Vagina (tissue), 2 donors: ENCODE measurements at regions not wholly inside any gene's neighbourhood (a gene's known extent, or its start where the extent isn't known, plus 50 kb on each side); places are given as distances from the start of the nearest gene placed in this dataset.

Source experiments
- DNase-seq, 2 donors: peaks; one replicate each; pipeline ENCODE4 v3.0.0-alpha.2; 2017; ENCODE audit errors: extremely low spot score in 2 of 2
- H3K27ac ChIP-seq: fragments of 200-600 bp; sonication (generic); one replicate; pipeline ENCODE4 v1.5.1; 2019
- H3K27me3 ChIP-seq: fragments of 200-600 bp; sonication (generic); one replicate; pipeline ENCODE4 v1.5.1; 2019
- H3K36me3 ChIP-seq, 2 donors: fragments of 200-600 bp; sonication (generic); one replicate each; pipeline ENCODE4 v1.5.1; 2017 to 2019
- H3K4me1 ChIP-seq: fragments of 200-600 bp; sonication (generic); one replicate; pipeline ENCODE4 v1.5.1; 2019
- H3K4me3 ChIP-seq, 2 donors: fragments of 200-600 bp; sonication (generic); 1 replicate in 1 of 2; 2 replicates in 1 of 2; pipeline ENCODE4 v1.5.1; 2016 to 2019
- H3K9me3 ChIP-seq: fragments of 200-600 bp; sonication (generic); one replicate; pipeline ENCODE4 v1.5.1; 2019
- CTCF ChIP-seq, 3 experiments: fragments of 450-650 bp in 2 of 3; fragments of 200-600 bp in 1 of 3; sonication (generic) in 1 of 3; IDR thresholded peaks; one replicate each; pipeline ENCODE4 v1.5.1; 2017 to 2019; ENCODE audit warnings: antibody characterized with exemption in 3 of 3, mild to moderate bottlenecking in 2 of 3, moderate library complexity in 2 of 3
- POLR2A ChIP-seq, 2 donors: fragments of 450-650 bp; IDR thresholded peaks; one replicate each; pipeline ENCODE4 v1.6.1; 2017; ENCODE audit warnings: antibody characterized with exemption in 2 of 2, mild to moderate bottlenecking in 2 of 2, moderate library complexity in 2 of 2
- POLR2AphosphoS5 ChIP-seq, 2 donors: sonication (generic); formaldehyde crosslinking; IDR thresholded peaks; one replicate each; pipeline ENCODE4 v1.9.0; 2017; ENCODE audit warnings: antibody characterized with exemption in 2 of 2, mild to moderate bottlenecking in 2 of 2, low read depth in 1 of 2; ENCODE audit not compliant: insufficient read depth in 1 of 2
- intact Hi-C: fragments of 100-400 bp; cut with DNase I; formaldehyde crosslinking; loops from one replicate; pipeline ENCODE4 v1.15.1; 2023

GRCh38 chr13:83613524-83613923 lies 268.8 kb downstream of the SLITRK1 start:
- Histone ChIP-seq H3K9me3 (no peaks in the 10 kb centered on the region), H3K27ac (no peak overlapping the region), H3K4me3 (no peak overlapping the region), H3K27me3 (no peaks in the 10 kb centered on the region), H3K4me1 (no peaks in the 10 kb centered on the region), H3K36me3 (no peaks in the 10 kb centered on the region)
- TF ChIP-seq POLR2AphosphoS5 (IDR thresholded peaks at IDR 0.05; ENCODE audit: insufficient read depth in 1 of 2, low read depth in 1 of 2): no peak
- no peak for DNase-seq
- intact Hi-C loops: no loop called here

DNA sequence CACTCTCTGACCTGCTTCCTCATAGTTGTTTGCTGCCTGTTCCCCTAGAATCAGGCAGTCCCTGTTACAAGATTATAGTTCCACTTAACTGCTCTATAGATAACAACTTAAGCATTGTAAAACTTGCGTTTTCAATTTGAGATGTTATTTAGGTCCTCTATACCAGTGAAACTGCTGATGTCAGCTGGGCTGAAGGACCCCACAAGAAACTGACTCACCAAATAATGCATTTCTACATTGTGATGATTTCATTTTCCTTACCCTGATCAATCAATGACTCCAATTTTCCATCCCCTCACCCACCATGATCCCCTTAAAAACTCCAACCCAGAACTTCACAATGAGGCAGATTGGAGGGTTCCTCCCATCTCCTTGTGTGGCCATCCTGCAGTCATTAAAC lies 280.7 kb downstream of the SLITRK1 start:
- Histone ChIP-seq H3K9me3 (no peaks in the 10 kb centered on the region), H3K4me1 (no peaks in the 10 kb centered on the region), H3K36me3 (no peaks in the 10 kb centered on the region), H3K27ac (no peak overlapping the region), H3K4me3 (no peak overlapping the region), H3K27me3 (no peaks in the 10 kb centered on the region)
- no peak for DNase-seq
- TF ChIP-seq POLR2AphosphoS5 (IDR thresholded peaks at IDR 0.05; ENCODE audit: insufficient read depth in 1 of 2, low read depth in 1 of 2) (no peak), POLR2A (IDR thresholded peaks at IDR 0.05) (no peak), CTCF (IDR thresholded peaks at IDR 0.05) (no peak)
- intact Hi-C loops: loop anchor here (5.0 kb wide), 1 partner anchor 1576 kb away; no protein-coding TSS in a partner anchor

DNA sequence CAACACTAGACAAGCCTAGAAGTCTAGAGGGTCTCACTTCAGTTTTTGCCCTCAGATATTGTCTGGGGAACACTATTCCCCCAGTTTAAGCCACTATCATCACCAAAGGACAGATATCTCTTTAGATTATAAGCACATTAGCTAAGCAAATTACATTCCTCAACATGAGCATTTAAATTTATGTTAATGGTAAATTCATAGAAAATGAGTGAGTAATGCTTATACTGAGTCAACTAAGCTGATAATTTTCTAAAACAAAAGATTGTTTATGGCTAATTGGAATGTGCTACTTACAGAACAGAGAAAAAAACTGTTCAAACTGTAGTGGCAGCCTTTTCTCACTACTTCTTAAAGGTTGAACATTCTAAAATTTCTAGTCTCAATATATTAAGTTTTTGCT lies 290.2 kb downstream of the SLITRK1 start:
- H3K4me3 ChIP-seq: no peak overlapping the region
- no peaks in the 10 kb centered on the region for H3K27me3 ChIP-seq
- H3K36me3 ChIP-seq: no peaks in the 10 kb centered on the region
- no peak for DNase-seq
- TF ChIP-seq POLR2AphosphoS5 (IDR thresholded peaks at IDR 0.05; ENCODE audit: insufficient read depth in 1 of 2, low read depth in 1 of 2): no peak
- TF ChIP-seq POLR2A (IDR thresholded peaks at IDR 0.05): no peak
- TF ChIP-seq CTCF (IDR thresholded peaks at IDR 0.05): no peak
- no peaks in the 10 kb centered on the region for H3K4me1 ChIP-seq
- no peak overlapping the region for H3K27ac ChIP-seq
- H3K9me3 ChIP-seq: no peaks in the 10 kb centered on the region
- intact Hi-C loops: no loop called here

DNA sequence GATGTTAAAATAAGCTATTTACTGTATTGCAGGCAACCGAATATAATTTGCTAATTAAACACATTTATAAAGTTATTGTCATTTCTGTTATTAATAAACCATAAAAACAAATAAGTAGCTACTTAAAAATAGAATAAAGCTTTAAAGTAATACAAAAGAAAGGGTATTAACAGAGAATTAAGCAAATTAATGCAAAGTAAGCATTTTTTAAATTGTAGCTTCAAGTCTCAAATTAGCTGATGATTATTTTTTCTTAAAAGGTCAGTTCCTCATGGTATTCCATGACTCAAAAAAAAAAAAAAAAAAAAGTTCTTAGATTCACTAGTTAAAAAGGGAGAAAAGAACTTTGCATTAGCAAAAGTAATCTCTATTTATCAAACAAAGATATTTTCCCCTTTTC lies 292.5 kb downstream of the SLITRK1 start:
- no peaks in the 10 kb centered on the region for H3K4me1 ChIP-seq
- no peaks in the 10 kb centered on the region for H3K36me3 ChIP-seq
- TF ChIP-seq POLR2AphosphoS5 (IDR thresholded peaks at IDR 0.05; ENCODE audit: insufficient read depth in 1 of 2, low read depth in 1 of 2) (no peak), CTCF (IDR thresholded peaks at IDR 0.05) (no peak), POLR2A (IDR thresholded peaks at IDR 0.05) (no peak)
- H3K9me3 ChIP-seq: no peaks in the 10 kb centered on the region
- H3K27me3 ChIP-seq: no peaks in the 10 kb centered on the region
- DNase-seq: no peak
- H3K4me3 ChIP-seq: no peak overlapping the region
- H3K27ac ChIP-seq: no peak overlapping the region
- intact Hi-C loops: no loop called here

GRCh38 chr13:83577183-83577582 lies 305.1 kb downstream of the SLITRK1 start:
- Histone ChIP-seq H3K27ac (no peak overlapping the region), H3K9me3 (no peaks in the 10 kb centered on the region), H3K4me3 (no peak overlapping the region), H3K4me1 (no peaks in the 10 kb centered on the region), H3K27me3 (no peaks in the 10 kb centered on the region), H3K36me3 (no peaks in the 10 kb centered on the region)
- no peak for TF ChIP-seq POLR2AphosphoS5 (IDR thresholded peaks at IDR 0.05; ENCODE audit: insufficient read depth in 1 of 2, low read depth in 1 of 2)
- intact Hi-C loops: no loop called here
- DNase-seq: no peak

DNA sequence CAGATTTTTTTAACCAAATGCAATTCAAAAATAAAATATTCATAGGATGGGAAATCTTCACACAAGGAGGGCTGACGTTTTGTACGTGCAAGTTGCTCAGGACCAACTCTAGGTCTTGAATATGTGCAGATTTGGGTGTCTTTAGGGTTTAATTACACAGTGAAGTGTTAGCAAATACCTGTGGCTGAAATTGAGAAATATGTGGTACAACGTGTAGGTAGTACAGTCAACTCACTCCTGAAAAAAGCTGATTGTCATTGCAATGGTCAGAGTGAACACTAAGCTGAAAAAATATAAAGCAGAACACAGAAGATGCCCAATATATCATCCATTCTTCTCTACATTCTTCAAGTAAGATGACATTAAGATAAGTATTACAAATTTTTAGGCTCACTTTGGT lies 314.3 kb downstream of the SLITRK1 start:
- Histone ChIP-seq H3K36me3 (no peaks in the 10 kb centered on the region), H3K4me1 (no peaks in the 10 kb centered on the region)
- no peak for TF ChIP-seq POLR2A (IDR thresholded peaks at IDR 0.05)

DNA sequence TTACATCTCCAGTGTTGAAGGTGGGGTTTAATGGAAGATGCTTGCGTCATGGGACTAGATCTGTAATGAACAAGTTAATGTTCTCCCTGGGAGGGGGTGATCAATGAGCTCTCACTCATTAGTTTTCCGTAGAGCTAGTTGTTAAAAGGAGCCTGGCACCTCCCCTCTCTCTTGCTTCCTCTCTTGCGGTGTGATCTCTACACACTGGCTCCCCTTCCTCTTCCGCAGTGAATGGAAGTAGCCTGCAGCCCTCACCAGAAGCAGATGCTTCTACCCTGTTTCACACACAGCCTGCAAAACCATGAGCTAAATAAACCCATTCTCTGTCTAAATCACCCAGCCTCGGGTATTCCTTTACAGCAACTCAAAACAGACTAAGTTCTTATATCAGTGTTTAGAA lies 318.8 kb downstream of the SLITRK1 start:
- no peak for TF ChIP-seq POLR2AphosphoS5 (IDR thresholded peaks at IDR 0.05; ENCODE audit: insufficient read depth in 1 of 2, low read depth in 1 of 2)
- no peak for TF ChIP-seq CTCF (IDR thresholded peaks at IDR 0.05)
- TF ChIP-seq POLR2A (IDR thresholded peaks at IDR 0.05): no peak

More for the DNA sequence above, 314.3 kb downstream of the SLITRK1 start:
- Histone ChIP-seq H3K9me3 (no peaks in the 10 kb centered on the region), H3K27ac (no peak overlapping the region), H3K4me3 (no peak overlapping the region), H3K27me3 (no peaks in the 10 kb centered on the region)
- DNase-seq: no peak
- intact Hi-C loops: no loop called here

More for the DNA sequence above, 318.8 kb downstream of the SLITRK1 start:
- intact Hi-C loops: no loop called here
- Histone ChIP-seq H3K4me3 (no peak overlapping the region), H3K27ac (no peak overlapping the region), H3K27me3 (no peaks in the 10 kb centered on the region), H3K36me3 (no peaks in the 10 kb centered on the region), H3K4me1 (no peaks in the 10 kb centered on the region), H3K9me3 (no peaks in the 10 kb centered on the region)
- no peak for DNase-seq
